ENCODE measurements at regions not wholly inside any gene's neighbourhood (a gene's known extent, or its start where the extent isn't known, plus 50 kb on each side); places are given as distances from the start of the nearest gene placed in this dataset.

DNA sequence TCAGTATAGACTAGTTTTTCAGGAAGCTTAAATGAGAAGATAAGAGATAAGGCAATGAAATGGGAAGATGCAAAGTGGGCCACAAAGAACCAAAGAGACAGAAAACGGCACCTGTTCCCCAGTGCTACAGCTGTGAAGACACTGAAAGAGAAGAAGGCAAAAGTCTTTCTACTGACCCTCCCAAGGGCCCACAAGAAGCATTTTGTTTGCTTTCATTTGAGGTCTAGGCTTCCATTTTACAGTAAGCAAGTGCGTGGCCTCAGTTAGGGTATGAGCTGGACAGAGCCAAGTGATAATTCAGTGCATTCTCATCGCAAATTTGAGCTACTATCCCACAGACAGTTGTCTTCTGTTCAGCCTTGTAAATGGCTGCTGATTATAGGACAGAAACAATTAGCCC lies 53.4 kb upstream of the STK17B start:
- Histone ChIP-seq H3K4me3 (no peak overlapping the region), H3K27ac (no peak overlapping the region)
- TF ChIP-seq, protein P1, sequence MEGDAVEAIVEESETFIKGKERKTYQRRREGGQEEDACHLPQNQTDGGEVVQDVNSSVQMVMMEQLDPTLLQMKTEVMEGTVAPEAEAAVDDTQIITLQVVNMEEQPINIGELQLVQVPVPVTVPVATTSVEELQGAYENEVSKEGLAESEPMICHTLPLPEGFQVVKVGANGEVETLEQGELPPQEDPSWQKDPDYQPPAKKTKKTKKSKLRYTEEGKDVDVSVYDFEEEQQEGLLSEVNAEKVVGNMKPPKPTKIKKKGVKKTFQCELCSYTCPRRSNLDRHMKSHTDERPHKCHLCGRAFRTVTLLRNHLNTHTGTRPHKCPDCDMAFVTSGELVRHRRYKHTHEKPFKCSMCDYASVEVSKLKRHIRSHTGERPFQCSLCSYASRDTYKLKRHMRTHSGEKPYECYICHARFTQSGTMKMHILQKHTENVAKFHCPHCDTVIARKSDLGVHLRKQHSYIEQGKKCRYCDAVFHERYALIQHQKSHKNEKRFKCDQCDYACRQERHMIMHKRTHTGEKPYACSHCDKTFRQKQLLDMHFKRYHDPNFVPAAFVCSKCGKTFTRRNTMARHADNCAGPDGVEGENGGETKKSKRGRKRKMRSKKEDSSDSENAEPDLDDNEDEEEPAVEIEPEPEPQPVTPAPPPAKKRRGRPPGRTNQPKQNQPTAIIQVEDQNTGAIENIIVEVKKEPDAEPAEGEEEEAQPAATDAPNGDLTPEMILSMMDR (IDR thresholded peaks at IDR 0.05) = no peak
- no peak for DNase-seq (ENCODE audit: low spot score)

DNA sequence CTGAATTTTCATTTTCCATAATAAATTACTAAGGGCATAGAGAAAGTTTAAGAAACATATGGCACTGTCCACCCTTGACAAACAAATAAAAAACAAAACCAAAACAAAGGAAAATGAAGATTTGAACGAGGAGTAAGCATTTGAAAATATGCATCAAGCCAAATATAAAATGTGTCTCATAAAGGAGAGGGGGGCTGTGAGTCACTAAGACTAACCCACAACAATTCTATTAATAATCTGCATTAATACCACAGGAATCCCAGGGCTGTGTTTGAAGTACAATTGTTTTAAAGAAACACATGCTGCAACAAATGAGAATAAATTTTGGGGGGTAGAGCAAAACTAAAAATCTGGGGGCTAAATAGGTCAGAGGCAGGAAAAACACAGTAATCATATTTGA lies 53.8 kb upstream of the STK17B start:
- no peak overlapping the region for H3K4me3 ChIP-seq
- H3K27ac ChIP-seq = no peak overlapping the region
- TF ChIP-seq, protein P1 (IDR thresholded peaks at IDR 0.05) = no peak
- no peak for DNase-seq (ENCODE audit: low spot score)

DNA sequence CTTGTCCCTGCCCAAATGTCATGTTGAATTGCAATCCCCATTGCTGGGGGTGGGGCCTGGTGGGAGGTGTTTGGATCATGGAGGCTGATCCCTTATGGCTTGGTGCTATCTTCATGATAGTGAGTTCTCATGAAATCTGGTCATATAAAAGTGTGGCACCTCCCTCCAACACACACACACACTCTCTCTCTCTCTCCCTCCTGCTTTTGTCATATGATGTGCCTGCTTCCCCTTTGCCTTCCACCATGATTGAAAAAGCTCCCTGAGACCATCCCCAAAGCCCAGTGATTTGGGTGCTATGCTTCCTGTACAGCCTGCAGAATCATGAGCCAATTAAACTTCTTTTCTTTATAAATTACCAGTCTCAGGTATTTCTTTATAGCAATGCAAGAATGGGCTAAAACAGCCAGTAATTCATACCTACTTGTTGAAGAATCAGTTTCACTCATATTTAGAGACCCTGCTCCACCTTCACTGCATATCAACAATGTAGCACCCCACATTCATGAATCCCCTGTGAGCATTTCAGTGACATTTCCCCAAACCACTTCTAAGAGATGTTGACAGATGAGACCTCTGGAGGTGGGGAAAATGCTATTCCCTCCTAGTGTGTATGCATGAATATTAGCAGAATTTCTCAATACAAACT lies 54.8 kb upstream of the STK17B start:
- TF ChIP-seq, protein P1 (IDR thresholded peaks at IDR 0.05) = no peak
- DNase-seq (ENCODE audit: low spot score) = no peak
- H3K27ac ChIP-seq = no peak overlapping the region
- H3K4me3 ChIP-seq = no peak overlapping the region

DNA sequence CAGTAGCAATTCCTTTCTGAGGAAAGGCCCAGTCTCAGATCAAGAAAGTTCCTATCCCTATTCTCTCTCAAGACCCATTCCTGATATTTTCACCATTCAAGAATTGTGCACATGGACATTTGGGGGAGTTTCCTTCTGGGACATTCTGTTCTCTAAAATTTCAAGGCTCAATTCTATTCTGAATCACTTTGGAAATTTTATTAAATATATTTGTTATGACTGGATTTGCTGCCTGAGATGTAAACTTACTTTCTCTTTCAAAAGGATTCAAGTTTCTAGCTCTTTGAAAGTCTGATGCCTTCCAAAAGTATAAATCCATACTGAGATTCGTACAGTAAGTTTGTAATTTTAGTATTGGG lies 55.3 kb upstream of the STK17B start:
- no peak overlapping the region for H3K27ac ChIP-seq
- H3K4me3 ChIP-seq = no peak overlapping the region
- TF ChIP-seq, protein P1 (IDR thresholded peaks at IDR 0.05) = no peak
- no peak for DNase-seq (ENCODE audit: low spot score)

DNA sequence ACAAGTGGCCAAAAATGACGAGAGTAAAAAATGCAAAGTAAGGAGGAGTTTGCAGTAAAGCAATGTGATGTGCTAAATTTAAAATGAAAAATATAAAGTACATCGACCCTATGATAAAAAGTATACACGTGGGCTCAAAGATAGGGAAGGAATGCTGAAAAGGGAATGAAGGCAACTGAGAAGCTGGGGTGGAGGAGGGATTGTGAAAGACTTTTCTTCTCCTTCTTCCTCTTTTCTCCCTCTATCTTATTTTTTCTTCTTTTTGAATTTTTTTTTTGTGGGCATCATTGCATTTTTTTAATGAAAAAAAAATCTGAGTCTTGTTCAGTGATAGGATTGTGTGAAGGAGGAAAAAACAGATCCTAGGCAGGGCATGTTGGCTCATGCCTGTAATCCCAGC lies 57.6 kb upstream of the STK17B start:
- TF ChIP-seq, protein P1 (IDR thresholded peaks at IDR 0.05) = no peak
- no peak overlapping the region for H3K4me3 ChIP-seq
- DNase-seq (ENCODE audit: low spot score) = no peak
- no peak overlapping the region for H3K27ac ChIP-seq

DNA sequence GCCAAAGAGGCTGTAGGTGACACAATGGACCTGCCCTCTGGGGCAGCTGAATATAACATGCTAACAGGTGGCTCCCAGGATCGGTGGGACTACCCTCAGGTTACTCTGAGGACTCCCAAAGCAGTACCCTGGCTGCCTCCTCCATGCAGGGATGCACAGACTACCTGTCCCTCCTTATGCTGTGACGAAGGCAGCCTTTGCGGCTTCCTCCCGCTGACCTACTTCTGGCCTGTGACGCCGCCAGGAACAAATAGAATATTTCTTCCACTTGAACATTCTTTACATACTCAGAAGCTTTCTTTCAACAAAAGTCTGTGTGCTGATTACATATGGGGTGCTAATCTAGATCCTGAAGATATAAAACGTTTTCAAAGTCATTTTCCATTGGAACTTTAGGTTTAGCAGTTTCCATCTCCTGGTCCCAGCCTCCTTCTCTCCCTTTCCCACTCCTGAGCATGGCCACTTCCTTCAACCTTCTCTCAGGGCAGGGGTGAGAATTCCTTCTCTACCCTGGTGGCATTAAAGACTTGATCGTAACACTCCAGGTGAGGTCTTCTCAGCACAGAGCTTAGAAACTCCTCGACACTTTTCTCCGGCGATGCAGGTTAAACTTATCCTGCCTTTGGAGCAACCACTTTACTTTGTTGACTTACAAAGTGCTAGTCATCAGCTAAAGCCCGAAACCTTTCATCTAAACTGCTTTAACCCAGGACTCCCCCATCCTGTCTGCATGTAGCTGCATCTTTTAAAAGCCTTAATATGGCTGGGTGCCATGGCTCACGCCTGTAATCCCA lies 58.9 kb upstream of the STK17B start:
- TF ChIP-seq, protein P1 (IDR thresholded peaks at IDR 0.05) = no peak
- no peak for DNase-seq (ENCODE audit: low spot score)
- Histone ChIP-seq H3K4me3 (no peak overlapping the region), H3K27ac (no peak overlapping the region)

Measured in coronary artery (tissue), 2 donors.